GM23338 (cell line): ENCODE measurements at regions not wholly inside any gene's neighbourhood (a gene's known extent, or its start where the extent isn't known, plus 50 kb on each side); places are given as distances from the start of the nearest gene placed in this dataset.

ENCODE experiments used
- CREB1 ChIP-seq: fragments of 250-450 bp; sonication (Bioruptor Pico); IDR thresholded peaks from 2 replicates; pipeline ENCODE4 v1.5.0; 2020; ENCODE audit warnings: low read depth, mild to moderate bottlenecking, moderate library complexity
- CTCF ChIP-seq, 2 experiments: fragments of 200-600 bp in 1 of 2; sonication (generic) in 1 of 2; conservative IDR thresholded peaks; 2 replicates each; pipeline versions ENCODE4 v1.5.1 to v1.6.1; 2016 to 2017; ENCODE audit warnings: antibody characterized with exemption in 2 of 2, low read depth in 2 of 2, mild to moderate bottlenecking in 2 of 2, moderate library complexity in 1 of 2
- ETS1 ChIP-seq: IDR thresholded peaks from 2 replicates; pipeline ENCODE4 v1.6.1; 2016; ENCODE audit warnings: antibody characterized with exemption
- EZH2 ChIP-seq: fragments of 200-600 bp; sonication (generic); IDR thresholded peaks from one replicate; pipeline ENCODE4 v1.8.0; 2017; ENCODE audit warnings: antibody characterized with exemption, mild to moderate bottlenecking, low read depth; ENCODE audit not compliant: unreplicated experiment
- EZH2phosphoT487 ChIP-seq: fragments of 200-600 bp; sonication (generic); IDR thresholded peaks from one replicate; pipeline ENCODE4 v1.8.1; 2018; ENCODE audit warnings: antibody characterized with exemption; ENCODE audit not compliant: unreplicated experiment
- JUNB ChIP-seq: IDR thresholded peaks from one replicate; pipeline ENCODE4 v1.6.1; 2016; ENCODE audit warnings: antibody characterized with exemption; ENCODE audit not compliant: unreplicated experiment
- NANOG ChIP-seq: IDR thresholded peaks from 2 replicates; pipeline ENCODE4 v1.6.1; 2016; ENCODE audit warnings: antibody characterized with exemption, borderline replicate concordance
- POLR2AphosphoS5 ChIP-seq: IDR thresholded peaks from 2 replicates; pipeline ENCODE4 v1.6.1; 2016; ENCODE audit warnings: antibody characterized with exemption, low read depth
- STAT1 ChIP-seq: IDR thresholded peaks from one replicate; pipeline ENCODE4 v1.6.1; 2016; ENCODE audit warnings: antibody characterized with exemption; ENCODE audit not compliant: unreplicated experiment
- ZNF114 ChIP-seq: fragments of 250-450 bp; sonication (Bioruptor Pico); IDR thresholded peaks from 2 replicates; pipeline ENCODE4 v1.5.0; 2020; ENCODE audit warnings: mild to moderate bottlenecking, moderate library complexity
- ZNF331 ChIP-seq: fragments of 250-450 bp; sonication (Bioruptor Pico); IDR thresholded peaks from 2 replicates; pipeline ENCODE4 v1.5.0; 2020; ENCODE audit warnings: low read depth, mild to moderate bottlenecking, moderate library complexity
- TF ChIP-seq, protein P1 (sequence below): IDR thresholded peaks from one replicate; pipeline ENCODE4 v1.6.1; 2018; ENCODE audit warnings: antibody characterized with exemption; ENCODE audit not compliant: unreplicated experiment

GRCh38 chr5:148760945-148761638, 65.3 kb upstream of the ADRB2 start:
- TF ChIP-seq CTCF (conservative IDR thresholded peaks at IDR 0.05; ENCODE audit: low read depth in 2 of 2): no peak
- TF ChIP-seq POLR2AphosphoS5: no peak
- TF ChIP-seq CREB1 (CRISPR knock-in tag): no peak
- TF ChIP-seq, protein P1, sequence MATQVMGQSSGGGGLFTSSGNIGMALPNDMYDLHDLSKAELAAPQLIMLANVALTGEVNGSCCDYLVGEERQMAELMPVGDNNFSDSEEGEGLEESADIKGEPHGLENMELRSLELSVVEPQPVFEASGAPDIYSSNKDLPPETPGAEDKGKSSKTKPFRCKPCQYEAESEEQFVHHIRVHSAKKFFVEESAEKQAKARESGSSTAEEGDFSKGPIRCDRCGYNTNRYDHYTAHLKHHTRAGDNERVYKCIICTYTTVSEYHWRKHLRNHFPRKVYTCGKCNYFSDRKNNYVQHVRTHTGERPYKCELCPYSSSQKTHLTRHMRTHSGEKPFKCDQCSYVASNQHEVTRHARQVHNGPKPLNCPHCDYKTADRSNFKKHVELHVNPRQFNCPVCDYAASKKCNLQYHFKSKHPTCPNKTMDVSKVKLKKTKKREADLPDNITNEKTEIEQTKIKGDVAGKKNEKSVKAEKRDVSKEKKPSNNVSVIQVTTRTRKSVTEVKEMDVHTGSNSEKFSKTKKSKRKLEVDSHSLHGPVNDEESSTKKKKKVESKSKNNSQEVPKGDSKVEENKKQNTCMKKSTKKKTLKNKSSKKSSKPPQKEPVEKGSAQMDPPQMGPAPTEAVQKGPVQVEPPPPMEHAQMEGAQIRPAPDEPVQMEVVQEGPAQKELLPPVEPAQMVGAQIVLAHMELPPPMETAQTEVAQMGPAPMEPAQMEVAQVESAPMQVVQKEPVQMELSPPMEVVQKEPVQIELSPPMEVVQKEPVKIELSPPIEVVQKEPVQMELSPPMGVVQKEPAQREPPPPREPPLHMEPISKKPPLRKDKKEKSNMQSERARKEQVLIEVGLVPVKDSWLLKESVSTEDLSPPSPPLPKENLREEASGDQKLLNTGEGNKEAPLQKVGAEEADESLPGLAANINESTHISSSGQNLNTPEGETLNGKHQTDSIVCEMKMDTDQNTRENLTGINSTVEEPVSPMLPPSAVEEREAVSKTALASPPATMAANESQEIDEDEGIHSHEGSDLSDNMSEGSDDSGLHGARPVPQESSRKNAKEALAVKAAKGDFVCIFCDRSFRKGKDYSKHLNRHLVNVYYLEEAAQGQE: no peak
- TF ChIP-seq EZH2: no peak
- no peak for TF ChIP-seq EZH2phosphoT487
- no peak for TF ChIP-seq ZNF331 (CRISPR knock-in tag)
- TF ChIP-seq ETS1: no peak
- TF ChIP-seq ZNF114 (CRISPR knock-in tag): no peak
- no peak for TF ChIP-seq STAT1
- no peak for TF ChIP-seq JUNB
- no peak for TF ChIP-seq NANOG
